KMS-11 (cell line): ENCODE measurements at regions not wholly inside any gene's neighbourhood (a gene's known extent, or its start where the extent isn't known, plus 50 kb on each side); places are given as distances from the start of the nearest gene placed in this dataset.

Experiments
- H2AFZ ChIP-seq: fragments of 200-600 bp; sonication (generic); 2 replicates; pipeline ENCODE4 v1.6.1; 2016; ENCODE audit warnings: antibody characterized with exemption, mixed run types, low read depth
- H3K27ac ChIP-seq: fragments of 200-600 bp; sonication (generic); 2 replicates; pipeline ENCODE4 v1.6.1; 2016; ENCODE audit warnings: mild to moderate bottlenecking, mixed run types
- H3K27me3 ChIP-seq: fragments of 200-600 bp; sonication (generic); 2 replicates; pipeline ENCODE4 v1.6.1; 2017; ENCODE audit warnings: mild to moderate bottlenecking, low read depth, mixed run types, moderate library complexity; ENCODE audit not compliant: insufficient read depth
- H3K36me3 ChIP-seq: fragments of 200-600 bp; sonication (generic); 2 replicates; pipeline ENCODE4 v1.6.1; 2017; ENCODE audit warnings: mild to moderate bottlenecking, mixed run types; ENCODE audit not compliant: insufficient read depth
- H3K4me1 ChIP-seq: fragments of 200-600 bp; sonication (generic); 2 replicates; pipeline ENCODE4 v1.6.1; 2016; ENCODE audit warnings: mild to moderate bottlenecking, low read depth, mixed run types; ENCODE audit not compliant: poor library complexity, severe bottlenecking
- H3K4me2 ChIP-seq: fragments of 200-600 bp; sonication (generic); 2 replicates; pipeline ENCODE4 v1.7.0; 2016; ENCODE audit warnings: mild to moderate bottlenecking, mixed run types
- H3K4me3 ChIP-seq: fragments of 200-600 bp; sonication (generic); IDR thresholded peaks from 2 replicates; pipeline ENCODE4 v1.6.1; 2017; ENCODE audit warnings: low read depth, low read length, mixed read lengths; ENCODE audit not compliant: insufficient read depth
- H3K79me2 ChIP-seq: fragments of 200-600 bp; sonication (generic); 2 replicates; pipeline ENCODE4 v1.6.1; 2016; ENCODE audit warnings: low read depth, mixed run types; ENCODE audit not compliant: insufficient read depth
- H3K9ac ChIP-seq: fragments of 200-600 bp; sonication (generic); 2 replicates; pipeline ENCODE4 v1.6.1; 2016; ENCODE audit warnings: mild to moderate bottlenecking, mixed run types
- H4K20me1 ChIP-seq: fragments of 200-600 bp; sonication (generic); 2 replicates; pipeline ENCODE4 v1.6.1; 2016; ENCODE audit warnings: mild to moderate bottlenecking, mixed run types; ENCODE audit not compliant: insufficient read depth
- CTCF ChIP-seq: fragments of 200-600 bp; sonication (generic); conservative IDR thresholded peaks from 2 replicates; pipeline ENCODE4 v1.6.1; 2017; ENCODE audit warnings: low read depth, mild to moderate bottlenecking, antibody characterized with exemption, low read length, moderate library complexity, mixed read lengths

GRCh38 chr7:108997480-108997879, 427.8 kb downstream of the DNAJB9 start:
- Histone ChIP-seq H3K27ac (no peak overlapping the region), H3K4me1 (no peaks in the 10 kb centered on the region), H3K9ac (no peak overlapping the region), H3K27me3 (no peaks in the 10 kb centered on the region), H3K4me2 (no peak overlapping the region), H2AFZ (no peak overlapping the region), H3K79me2 (no peaks in the 10 kb centered on the region), H3K4me3 (no peak overlapping the region), H3K36me3 (no peaks in the 10 kb centered on the region), H4K20me1 (no peaks in the 10 kb centered on the region)
- no peak for TF ChIP-seq CTCF

- TF ChIP-seq CTCF = no peak
- Histone ChIP-seq H2AFZ (no peak overlapping the region), H3K27me3 (no peaks in the 10 kb centered on the region), H4K20me1 (no peaks in the 10 kb centered on the region), H3K4me1 (no peaks in the 10 kb centered on the region), H3K4me2 (no peak overlapping the region), H3K4me3 (no peak overlapping the region), H3K36me3 (no peaks in the 10 kb centered on the region), H3K27ac (no peak overlapping the region), H3K9ac (no peak overlapping the region), H3K79me2 (no peaks in the 10 kb centered on the region)
These were observed 434.1 kb downstream of the DNAJB9 start for GRCh38 chr7:109003742-109004141.

- H3K79me2 ChIP-seq = no peaks in the 10 kb centered on the region
- H3K4me1 ChIP-seq = no peaks in the 10 kb centered on the region
- H3K27ac ChIP-seq = no peak overlapping the region
- no peak overlapping the region for H2AFZ ChIP-seq
- no peak overlapping the region for H3K4me3 ChIP-seq
- no peak overlapping the region for H3K9ac ChIP-seq
- no peaks in the 10 kb centered on the region for H4K20me1 ChIP-seq
- no peaks in the 10 kb centered on the region for H3K27me3 ChIP-seq
- no peak overlapping the region for H3K4me2 ChIP-seq
- TF ChIP-seq CTCF = no peak
- no peaks in the 10 kb centered on the region for H3K36me3 ChIP-seq
These were observed 440.0 kb downstream of the DNAJB9 start for GRCh38 chr7:109009636-109010035.

- Histone ChIP-seq H3K4me3 (no peak overlapping the region), H2AFZ (no peak overlapping the region), H3K27ac (no peak overlapping the region), H3K27me3 (no peaks in the 10 kb centered on the region), H3K4me1 (no peaks in the 10 kb centered on the region), H3K9ac (no peak overlapping the region), H3K4me2 (no peak overlapping the region), H3K79me2 (no peaks in the 10 kb centered on the region), H4K20me1 (no peaks in the 10 kb centered on the region), H3K36me3 (no peaks in the 10 kb centered on the region)
- TF ChIP-seq CTCF = no peak
These were observed 450.6 kb downstream of the DNAJB9 start for GRCh38 chr7:109020251-109020650.

- no peaks in the 10 kb centered on the region for H3K79me2 ChIP-seq
- no peak overlapping the region for H3K27ac ChIP-seq
- H4K20me1 ChIP-seq = no peaks in the 10 kb centered on the region
- no peak overlapping the region for H3K4me2 ChIP-seq
- no peaks in the 10 kb centered on the region for H3K27me3 ChIP-seq
- no peaks in the 10 kb centered on the region for H3K4me1 ChIP-seq
- no peak overlapping the region for H3K4me3 ChIP-seq
- no peak for TF ChIP-seq CTCF
- H3K36me3 ChIP-seq = no peaks in the 10 kb centered on the region
- H2AFZ ChIP-seq = no peak overlapping the region
- H3K9ac ChIP-seq = no peak overlapping the region
These were observed 451.7 kb downstream of the DNAJB9 start for GRCh38 chr7:109021390-109021789.
